Activated B cell treated with CpG ODN at 0.5 μM for 24 hours (primary cell): ENCODE measurements at regions not wholly inside any gene's neighbourhood (a gene's known extent, or its start where the extent isn't known, plus 50 kb on each side); places are given as distances from the start of the nearest gene placed in this dataset.

Source experiments
- ATAC-seq: fragments of 200-7000 bp; cut with Tn5 transposase; one replicate; pipeline ENCODE4 v1.10.0; 2021; ENCODE audit warnings: low read depth, mild to moderate bottlenecking, moderate library complexity
- CTCF ChIA-PET: fragments of 350-600 bp; sonication (Branson Sonifier 250); formaldehyde crosslinking; loops from one replicate; lab custom pipeline; 2021; ENCODE audit warnings: antibody characterized with exemption; lab: Charles Lee
- POLR2A ChIA-PET: fragments of 350-600 bp; sonication (Branson Sonifier 250); formaldehyde crosslinking; loops from one replicate; lab custom pipeline; 2021; ENCODE audit warnings: antibody characterized with exemption; lab: Charles Lee
- DNase-seq: peaks from one replicate; pipeline ENCODE4 v3.0.0; 2022
- H3K27ac Mint-ChIP-seq: one replicate; pipeline ENCODE4 v1.8.0; 2020; ENCODE audit warnings: mixed read lengths
- H3K27me3 Mint-ChIP-seq: one replicate; pipeline ENCODE4 v1.8.0; 2021; ENCODE audit warnings: mixed read lengths
- H3K36me3 Mint-ChIP-seq: one replicate; pipeline ENCODE4 v1.8.0; 2021; ENCODE audit warnings: low read depth, mixed read lengths
- H3K4me1 Mint-ChIP-seq: one replicate; pipeline ENCODE4 v1.8.0; 2021; ENCODE audit warnings: mixed read lengths
- H3K4me3 Mint-ChIP-seq: one replicate; pipeline ENCODE4 v1.8.0; 2020; ENCODE audit warnings: mild to moderate bottlenecking, mixed read lengths
- H3K9me3 Mint-ChIP-seq: one replicate; pipeline ENCODE4 v1.8.0; 2020; ENCODE audit warnings: mixed read lengths
- intact Hi-C: fragments of 100-400 bp; cut with micrococcal nuclease; formaldehyde crosslinking; loops from one replicate; pipeline ENCODE4 v1.15.1; 2024
- TF ChIP-seq, protein P1 (sequence below): fragments of 200-600 bp; IDR thresholded peaks from one replicate; pipeline ENCODE4 v1.8.0; 2022; ENCODE audit warnings: antibody characterized with exemption, mild to moderate bottlenecking

DNA sequence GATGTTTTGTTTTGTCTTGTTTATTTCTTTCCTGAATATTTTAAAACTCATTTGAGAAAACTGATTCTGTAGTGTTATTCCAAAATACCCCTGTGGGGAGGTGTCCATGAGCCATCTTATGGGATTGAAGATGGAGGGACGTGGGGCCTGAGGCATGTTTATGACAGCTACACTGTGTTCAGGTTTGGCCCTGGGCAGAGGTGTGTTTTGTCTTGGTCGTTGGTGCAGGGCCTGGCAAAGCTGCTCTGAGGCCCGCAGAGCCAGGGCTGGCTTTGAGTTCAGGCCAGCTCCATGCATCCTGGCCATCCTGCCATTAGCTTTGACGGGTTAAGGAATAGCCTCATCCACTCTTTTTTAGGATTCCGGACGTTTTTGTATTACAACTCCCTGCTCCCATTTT is 68.9 kb downstream of the TMEM18 start:
- Mint-ChIP-seq H3K36me3 (no peaks in the 10 kb centered on the region), H3K9me3 (no peaks in the 10 kb centered on the region), H3K4me1 (no peaks in the 10 kb centered on the region), H3K27me3 (peaks cover 11% of the 10 kb centered on the region), H3K27ac (no peak overlapping the region), H3K4me3 (no peak overlapping the region)
- no peak for ATAC-seq
- DNase-seq = no peak
- ChIA-PET POLR2A (no interaction called here), CTCF (no interaction called here)
- intact Hi-C loops = no loop called here
- TF ChIP-seq, protein P1, sequence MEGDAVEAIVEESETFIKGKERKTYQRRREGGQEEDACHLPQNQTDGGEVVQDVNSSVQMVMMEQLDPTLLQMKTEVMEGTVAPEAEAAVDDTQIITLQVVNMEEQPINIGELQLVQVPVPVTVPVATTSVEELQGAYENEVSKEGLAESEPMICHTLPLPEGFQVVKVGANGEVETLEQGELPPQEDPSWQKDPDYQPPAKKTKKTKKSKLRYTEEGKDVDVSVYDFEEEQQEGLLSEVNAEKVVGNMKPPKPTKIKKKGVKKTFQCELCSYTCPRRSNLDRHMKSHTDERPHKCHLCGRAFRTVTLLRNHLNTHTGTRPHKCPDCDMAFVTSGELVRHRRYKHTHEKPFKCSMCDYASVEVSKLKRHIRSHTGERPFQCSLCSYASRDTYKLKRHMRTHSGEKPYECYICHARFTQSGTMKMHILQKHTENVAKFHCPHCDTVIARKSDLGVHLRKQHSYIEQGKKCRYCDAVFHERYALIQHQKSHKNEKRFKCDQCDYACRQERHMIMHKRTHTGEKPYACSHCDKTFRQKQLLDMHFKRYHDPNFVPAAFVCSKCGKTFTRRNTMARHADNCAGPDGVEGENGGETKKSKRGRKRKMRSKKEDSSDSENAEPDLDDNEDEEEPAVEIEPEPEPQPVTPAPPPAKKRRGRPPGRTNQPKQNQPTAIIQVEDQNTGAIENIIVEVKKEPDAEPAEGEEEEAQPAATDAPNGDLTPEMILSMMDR = no peak

GRCh38 chr2:607709-608108 is 69.5 kb downstream of the TMEM18 start:
- TF ChIP-seq, protein P1 = no peak
- ATAC-seq = no peak
- Mint-ChIP-seq H3K9me3 (no peaks in the 10 kb centered on the region), H3K27me3 (peaks cover 11% of the 10 kb centered on the region), H3K4me3 (no peak overlapping the region), H3K36me3 (no peaks in the 10 kb centered on the region), H3K4me1 (no peaks in the 10 kb centered on the region), H3K27ac (no peak overlapping the region)
- DNase-seq = no peak
- intact Hi-C loops = no loop called here
- ChIA-PET POLR2A (no interaction called here), CTCF (no interaction called here)

GRCh38 chr2:607172-607571 is 70.0 kb downstream of the TMEM18 start:
- ATAC-seq = no peak
- ChIA-PET POLR2A (no interaction called here), CTCF (no interaction called here)
- TF ChIP-seq, protein P1 = no peak
- Mint-ChIP-seq H3K4me1 (no peaks in the 10 kb centered on the region), H3K27me3 (peaks cover 11% of the 10 kb centered on the region), H3K9me3 (no peaks in the 10 kb centered on the region), H3K4me3 (no peak overlapping the region), H3K27ac (no peak overlapping the region), H3K36me3 (no peaks in the 10 kb centered on the region)
- intact Hi-C loops = no loop called here
- DNase-seq = no peak

DNA sequence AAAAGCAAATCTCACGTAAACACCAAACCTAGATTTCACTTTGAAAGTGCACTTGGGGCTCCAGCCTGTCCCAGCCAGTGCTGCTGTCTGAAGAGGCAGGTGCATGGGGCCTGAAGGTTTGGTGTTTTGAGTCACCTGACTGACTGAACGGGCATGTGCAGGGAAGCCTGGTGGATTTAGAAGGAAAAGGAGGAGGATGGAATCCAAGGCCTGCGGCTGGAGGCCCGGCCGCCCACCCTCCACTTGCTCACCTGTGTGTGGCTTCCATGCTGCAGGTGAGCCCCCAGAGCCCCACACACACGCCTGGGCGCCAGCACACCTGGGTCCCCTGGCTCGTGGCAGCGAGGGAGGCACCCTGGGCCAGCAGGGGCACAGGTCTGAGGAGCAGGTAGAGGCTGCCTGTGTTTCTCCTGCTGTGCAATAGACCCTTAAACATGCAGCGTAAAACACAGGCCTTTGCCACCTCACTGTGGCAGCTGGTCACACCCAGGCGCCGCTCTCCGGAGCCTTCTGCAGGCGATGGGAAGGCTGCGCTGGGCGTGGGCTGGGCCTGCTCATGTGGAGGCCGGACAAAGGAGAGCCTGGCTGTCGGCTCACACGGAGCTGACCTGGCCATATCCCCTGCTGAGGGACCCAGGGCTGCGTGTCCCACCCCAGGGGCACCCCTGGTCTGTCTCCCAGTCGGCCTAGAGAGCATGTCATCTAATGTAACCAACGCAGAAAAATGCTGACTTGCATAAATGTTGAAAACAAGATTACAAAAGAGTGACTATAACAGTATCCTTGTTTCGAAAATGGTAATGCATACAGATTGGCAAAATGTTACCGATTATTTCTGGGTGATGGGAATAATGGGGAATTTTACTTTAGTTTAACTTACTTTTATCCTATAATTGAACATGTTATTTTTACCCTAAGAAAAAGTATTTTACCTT is 71.3 kb downstream of the TMEM18 start:
- Mint-ChIP-seq H3K9me3 (no peaks in the 10 kb centered on the region), H3K36me3 (no peaks in the 10 kb centered on the region), H3K4me1 (no peaks in the 10 kb centered on the region), H3K27ac (no peak overlapping the region), H3K27me3 (peaks cover 8% of the 10 kb centered on the region), H3K4me3 (no peak overlapping the region)
- ChIA-PET CTCF (no interaction called here), POLR2A (no interaction called here)
- DNase-seq (no peak), ATAC-seq (no peak)
- TF ChIP-seq, protein P1 = no peak
- intact Hi-C loops = no loop called here

GRCh38 chr2:604854-605524 is 72.2 kb downstream of the TMEM18 start:
- peaks cover 6% of the 10 kb centered on the region for H3K27me3 Mint-ChIP-seq
- H3K4me3 Mint-ChIP-seq = no peak overlapping the region

More at GRCh38 chr2:604854-605524, 72.2 kb downstream of the TMEM18 start:
- intact Hi-C loops = no loop called here
- no peaks in the 10 kb centered on the region for H3K36me3 Mint-ChIP-seq
- DNase-seq (no peak), ATAC-seq (no peak)
- CTCF ChIA-PET = no interaction called here
- H3K27ac Mint-ChIP-seq = no peak overlapping the region
- no peaks in the 10 kb centered on the region for H3K4me1 Mint-ChIP-seq
- TF ChIP-seq, protein P1 = no peak
- POLR2A ChIA-PET = no interaction called here
- no peaks in the 10 kb centered on the region for H3K9me3 Mint-ChIP-seq
